RWPE1 (cell line): ENCODE measurements at regions not wholly inside any gene's neighbourhood (a gene's known extent, or its start where the extent isn't known, plus 50 kb on each side); places are given as distances from the start of the nearest gene placed in this dataset.
A peak's percentile ranks its signal among the peaks of the same experiment; 100 is the strongest.

ENCODE experiments used
- CTCF ChIA-PET: fragments of 350-600 bp; sonication (Branson Sonifier 250); formaldehyde crosslinking; extraction: SDS; loops from one replicate; lab custom pipeline; 2021; lab: Yijun Ruan, JAX
- POLR2A ChIA-PET: fragments of 400-600 bp; formaldehyde crosslinking; extraction: SDS; loops from one replicate; lab custom pipeline; 2020; ENCODE audit warnings: antibody characterized with exemption; ENCODE audit not compliant: low non-redundant PET; lab: Yijun Ruan, JAX
- DNase-seq: peaks from one replicate; pipeline ENCODE4 v3.0.0; 2012; ENCODE audit warnings: low spot score
- H3K27ac ChIP-seq: fragments of 450-650 bp; 2 replicates; pipeline ENCODE4 v1.5.1; 2017
- CTCF ChIP-seq: fragments of 450-650 bp; conservative IDR thresholded peaks from 2 replicates; pipeline ENCODE4 v1.5.1; 2017; ENCODE audit warnings: low read depth, mild to moderate bottlenecking

DNA sequence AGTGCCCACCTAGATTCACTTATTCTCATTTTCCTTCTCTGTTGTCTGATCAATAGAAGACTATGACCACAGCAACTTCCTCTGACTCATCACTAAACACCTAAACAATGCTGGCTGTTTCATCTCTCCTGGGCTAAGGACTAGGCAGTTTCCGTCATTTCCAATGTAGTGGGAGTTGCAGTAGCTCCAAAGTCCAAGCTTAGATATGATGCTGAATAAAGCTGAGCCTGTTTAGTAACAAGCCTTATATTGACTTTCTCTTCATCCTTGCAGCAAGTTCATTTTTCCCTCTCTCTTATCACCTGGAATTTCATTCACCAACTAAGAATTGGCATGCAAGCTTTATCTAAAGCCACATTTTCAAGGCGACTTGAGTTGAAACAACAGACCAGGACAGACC lies 53.5 kb upstream of the PCDH9 start:
- CTCF ChIA-PET, result interaction anchor here (0.5 kb wide), 1 partner anchor 1166 kb away, joined by 3 read pairs; no protein-coding TSS in a partner anchor
- POLR2A ChIA-PET, result no interaction called here
- TF ChIP-seq CTCF, result no peak
- DNase-seq, result peak; percentile 16
- H3K27ac ChIP-seq, result no peak overlapping the region

GRCh38 chr13:67281466-67281865 lies 51.3 kb upstream of the PCDH9 start:
- CTCF ChIA-PET, result no interaction called here
- DNase-seq, result no peak
- no peak overlapping the region for H3K27ac ChIP-seq
- no peak for TF ChIP-seq CTCF
- POLR2A ChIA-PET, result no interaction called here
